GM12878 (cell line): ENCODE measurements at regions not wholly inside any gene's neighbourhood (a gene's known extent, or its start where the extent isn't known, plus 50 kb on each side); places are given as distances from the start of the nearest gene placed in this dataset.

Source experiments
- ATAC-seq: fragments of 200-7000 bp; cut with Tn5 transposase; 3 replicates; pipeline ENCODE4 v1.9.1; 2020; ENCODE audit warnings: mild to moderate bottlenecking, moderate library complexity
- BruUV-seq: library from RNA; stranded (reverse); fragments of 400-500 nt; replicated peaks from 2 replicates; lab custom pipeline; 2021; lab: Mats Ljungman, UMichigan
- CTCF ChIA-PET: fragments of 300-600 bp; sonication (Branson Sonifier 250); formaldehyde crosslinking; extraction: SDS; loops from one replicate; lab custom pipeline; 2021; ENCODE audit warnings: inconsistent platforms; lab: Yijun Ruan, JAX
- POLR2A ChIA-PET: fragments of 350-600 bp; formaldehyde crosslinking; extraction: SDS; loops from one replicate; lab custom pipeline; 2021; ENCODE audit warnings: inconsistent platforms; lab: Charles Lee
- RAD21 ChIA-PET: fragments of 300-600 bp; sonication (Branson Sonifier 250); formaldehyde crosslinking; loops from one replicate; lab custom pipeline; 2023; ENCODE audit warnings: antibody characterized with exemption; ENCODE audit not compliant: unreplicated experiment; lab: Charles Lee
- SMC1A ChIA-PET: fragments of 300-600 bp; sonication (Branson Sonifier 250); formaldehyde crosslinking; loops from one replicate; lab custom pipeline; 2023; ENCODE audit not compliant: unreplicated experiment, uncharacterized antibody; lab: Charles Lee
- DNase-seq: peaks from one replicate; pipeline ENCODE4 v3.0.0-alpha.2; 2011; ENCODE audit warnings: low read depth, low spot score
- FAIRE-seq: peaks from 3 replicates; lab custom pipeline; 2011; peaks lifted over from hg19 to GRCh38; lab: Jason Lieb, UNC
- H2AFZ ChIP-seq: 2 replicates; pipeline ENCODE4 v1.6.0; 2011; ENCODE audit warnings: low read depth, low read length, control low read depth; ENCODE audit not compliant: control insufficient read depth
- H3K27ac ChIP-seq: 2 replicates; pipeline ENCODE4 v1.5.1; 2011; ENCODE audit warnings: control low read depth; ENCODE audit not compliant: control insufficient read depth, insufficient read depth
- H3K27me3 ChIP-seq, 2 experiments: replicated peaks in 1 of 2; 2 replicates each; pipeline versions ENCODE4 v1.6.0 to v1.6.1; 2011; ENCODE audit warnings: low read length in 1 of 2; ENCODE audit not compliant: control insufficient read depth in 2 of 2, insufficient read depth in 2 of 2
- H3K36me3 ChIP-seq, 2 experiments: 2 replicates each; pipeline ENCODE4 v1.5.1; 2011; ENCODE audit warnings: low read length in 1 of 2; ENCODE audit not compliant: control insufficient read depth in 2 of 2, insufficient read depth in 2 of 2
- H3K4me1 ChIP-seq: 2 replicates; pipeline ENCODE4 v1.6.1; 2011; ENCODE audit warnings: mild to moderate bottlenecking, low read length, moderate library complexity, mixed read lengths; ENCODE audit not compliant: control insufficient read depth, insufficient read depth
- H3K4me2 ChIP-seq: 2 replicates; pipeline ENCODE4 v1.6.0; 2011; ENCODE audit warnings: control low read depth; ENCODE audit not compliant: control insufficient read depth, insufficient read depth
- H3K4me3 ChIP-seq: fragments of 200-600 bp; sonication (generic); 2 replicates; pipeline ENCODE4 v1.5.1; 2016
- H3K79me2 ChIP-seq: 2 replicates; pipeline ENCODE4 v1.6.0; 2011; ENCODE audit warnings: low read length; ENCODE audit not compliant: control insufficient read depth, insufficient read depth
- H3K9ac ChIP-seq: 2 replicates; pipeline ENCODE4 v1.8.0; 2011; ENCODE audit warnings: low read length, control low read depth, mixed read lengths; ENCODE audit not compliant: control insufficient read depth, insufficient read depth
- H3K9me3 ChIP-seq: replicated peaks from 3 replicates; pipeline ENCODE4 v1.5.1; 2011; ENCODE audit warnings: mild to moderate bottlenecking, low read length; ENCODE audit not compliant: control insufficient read depth, insufficient read depth
- H4K20me1 ChIP-seq: 2 replicates; pipeline ENCODE4 v1.6.0; 2011; ENCODE audit not compliant: control insufficient read depth, insufficient read depth
- BCL11A ChIP-seq: IDR thresholded peaks from 2 replicates; pipeline ENCODE4 v1.6.1; 2011; ENCODE audit warnings: low read depth, low read length
- EP300 ChIP-seq, 2 experiments: fragments of 150-350 bp in 1 of 2; IDR thresholded peaks; 2 replicates each; pipeline ENCODE4 v1.6.1; 2011 to 2012; ENCODE audit warnings: low read depth in 2 of 2, low read length in 2 of 2, borderline replicate concordance in 1 of 2, improper control_type of control experiment in 1 of 2, inconsistent platforms in 1 of 2; ENCODE audit not compliant: control insufficient read depth in 1 of 2
- RAD21 ChIP-seq: IDR thresholded peaks from 2 replicates; pipeline ENCODE4 v1.6.1; 2011; ENCODE audit warnings: mild to moderate bottlenecking, low read depth, low read length, moderate library complexity; ENCODE audit not compliant: insufficient read depth
- SIN3A ChIP-seq: IDR thresholded peaks from 2 replicates; pipeline ENCODE4 v1.6.1; 2012; ENCODE audit warnings: low read depth, low read length, improper control_type of control experiment
- ZNF274 ChIP-seq: IDR thresholded peaks from one replicate; pipeline ENCODE4 v1.8.0; 2011; ENCODE audit not compliant: insufficient read length, insufficient read depth
- ZNF687 ChIP-seq: fragments of 450-650 bp; IDR thresholded peaks from 2 replicates; pipeline ENCODE4 v1.6.1; 2017; ENCODE audit warnings: mild to moderate bottlenecking, moderate library complexity
- WGBS: methylation state at CpG from one replicate; pipeline ENCODE4 v1.1.6; 2016; ENCODE audit warnings: low lambda C conversion rate; ENCODE audit not compliant: insufficient replicate concordance, insufficient coverage; ENCODE audit errors: missing lambda C conversion rate; 5-methylcytosine and 5-hydroxymethylcytosine counted together
- in situ Hi-C: fragments of 300-500 bp; cut with MboI; formaldehyde crosslinking; loops from 9 replicates; pipeline ENCODE4 v1.14.3; 2018; ENCODE audit warnings: mixed read lengths
- intact Hi-C: fragments of 100-400 bp; cut with micrococcal nuclease; formaldehyde crosslinking; loops from one replicate; pipeline ENCODE4 v1.14.2; 2022; ENCODE audit not compliant: unreplicated experiment

GRCh38 chr3:71891483-71891882 is 106.5 kb upstream of the PROK2 start (continued):
- TF ChIP-seq BCL11A: no peak
- TF ChIP-seq, all 136 proteins: peak for 0

GRCh38 chr3:71890356-71890931 is 105.5 kb upstream of the PROK2 start:
- no peak overlapping the region for H2AFZ ChIP-seq
- H4K20me1 ChIP-seq: no peaks in the 10 kb centered on the region
- intact Hi-C loops: no loop called here
- in situ Hi-C loops: no loop called here
- whole genome bisulfite sequencing: 59% methylated on average over 4 of the region's 4 CpGs
- no peaks in the 10 kb centered on the region for H3K4me1 ChIP-seq
- H3K79me2 ChIP-seq: no peaks in the 10 kb centered on the region
- DNase-seq (no peak), FAIRE-seq (no peak), ATAC-seq (no peak)
- H3K27me3 ChIP-seq: no peaks in the 10 kb centered on the region; a peak in 1 of 4 replicates
- H3K27ac ChIP-seq: no peak overlapping the region
- no peaks in the 10 kb centered on the region; the same call in 2 of the 3 replicates for H3K9me3 ChIP-seq
- ChIA-PET CTCF (interaction anchor here (0.9 to 3.4 kb wide), 2 partner anchors 15 to 931 kb away, joined by 3 to 19 read pairs; no protein-coding TSS in a partner anchor), POLR2A (no interaction called here), SMC1A (interaction anchor here (2.3 kb wide), 1 partner anchor 9 kb away, joined by 6 read pairs; no protein-coding TSS in a partner anchor), RAD21 (no interaction called here)
- H3K9ac ChIP-seq: no peak overlapping the region
- H3K4me2 ChIP-seq: no peak overlapping the region
- TF ChIP-seq RAD21: no peak
- no peak for TF ChIP-seq ZNF274
- no peaks in the 10 kb centered on the region for H3K36me3 ChIP-seq
- no TSS peak for BruUV-seq
- H3K4me3 ChIP-seq: no peak overlapping the region

DNA sequence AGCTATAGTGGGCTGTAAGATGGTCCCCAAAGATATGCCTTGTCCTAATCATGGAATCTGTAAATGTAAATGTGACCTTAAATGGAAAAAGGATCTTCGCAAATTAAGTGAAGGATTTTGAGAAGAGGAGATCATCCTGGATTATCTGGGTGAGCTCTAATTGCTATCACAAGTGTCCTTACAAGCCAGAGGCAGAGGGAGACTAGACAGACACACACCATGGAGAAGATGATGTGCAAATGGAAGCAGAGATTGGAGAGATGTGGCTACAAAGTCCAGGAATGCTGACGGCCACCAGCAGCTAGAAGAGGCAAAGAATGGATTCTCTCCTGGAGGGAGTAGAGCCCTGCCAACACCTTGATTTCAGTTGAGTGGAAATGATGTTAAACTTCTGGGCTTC is 102.3 kb upstream of the PROK2 start:
- SMC1A ChIA-PET: no interaction called here
- no peaks in the 10 kb centered on the region for H3K9me3 ChIP-seq
- no peak overlapping the region for H3K27ac ChIP-seq
- TF ChIP-seq ZNF687 (no peak), EP300 (IDR thresholded peaks at IDR 0.05; ENCODE audit: borderline replicate concordance in 1 of 2, control insufficient read depth in 1 of 2, low read depth in 2 of 2, low read length in 2 of 2) (no peak), SIN3A (no peak)
- intact Hi-C loops (no loop called here), in situ Hi-C loops (no loop called here)
- no peak overlapping the region for H2AFZ ChIP-seq
- no peak overlapping the region for H3K4me2 ChIP-seq
- H3K79me2 ChIP-seq: no peaks in the 10 kb centered on the region
- RAD21 ChIA-PET: no interaction called here
- no peaks in the 10 kb centered on the region for H3K36me3 ChIP-seq
- no peaks in the 10 kb centered on the region for H3K4me1 ChIP-seq
- H3K9ac ChIP-seq: no peak overlapping the region
- no peaks in the 10 kb centered on the region for H4K20me1 ChIP-seq
- ATAC-seq (no peak), FAIRE-seq (no peak), DNase-seq (no peak)
- H3K27me3 ChIP-seq: no peaks in the 10 kb centered on the region; a peak in 2 of 4 replicates
- no TSS peak for BruUV-seq
- H3K4me3 ChIP-seq: no peak overlapping the region
- 46% methylated on average over 2 of the region's 2 CpGs for WGBS
- CTCF ChIA-PET: interaction anchor here (1.2 kb wide), 1 partner anchor 12 kb away, joined by 4 read pairs; no protein-coding TSS in a partner anchor
- POLR2A ChIA-PET: no interaction called here
